ENCODE measurements at regions not wholly inside any gene's neighbourhood (a gene's known extent, or its start where the extent isn't known, plus 50 kb on each side); places are given as distances from the start of the nearest gene placed in this dataset.

GRCh38 chr3:40841131-40841530, 316.4 kb downstream of the ZNF621 start:
- TF ChIP-seq CTCF (conservative IDR thresholded peaks at IDR 0.05; ENCODE audit: low read length) (no peak), EZH2phosphoT487 (IDR thresholded peaks at IDR 0.05; ENCODE audit: borderline replicate concordance, low read depth, low read length) (no peak)

All from OCI-LY7 (cell line).